ENCODE measurements at regions not wholly inside any gene's neighbourhood (a gene's known extent, or its start where the extent isn't known, plus 50 kb on each side); places are given as distances from the start of the nearest gene placed in this dataset.
"Not testable (repeated sequence)": the region's sequence is repeated elsewhere in the genome, so short reads cannot be mapped to it uniquely, and the experiment has no call there.

DNA sequence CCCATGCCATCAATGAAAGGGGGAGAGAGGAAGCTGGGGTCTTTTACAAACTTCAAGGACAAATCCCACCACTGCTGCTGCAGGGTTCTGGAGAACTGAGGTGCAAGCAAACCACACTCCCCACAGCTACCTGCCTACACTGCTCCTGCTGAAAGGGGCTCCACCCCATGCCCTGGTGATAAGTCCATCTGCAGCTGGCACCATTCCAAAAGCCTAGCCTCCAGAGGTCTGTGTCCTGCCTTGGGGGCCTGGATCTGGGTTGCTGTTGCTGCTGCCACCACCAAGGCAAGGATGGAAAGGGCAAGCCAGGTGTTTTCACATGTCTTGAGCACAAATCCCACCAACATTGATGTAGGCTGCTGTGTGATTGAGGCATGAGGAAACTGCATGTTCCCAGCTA lies 97.4 kb upstream of the UBE2E3 start:
- no peaks in the 10 kb centered on the region for H3K79me2 ChIP-seq (ENCODE audit: low read depth)
- H3K36me3 ChIP-seq (ENCODE audit: low read depth): no peaks in the 10 kb centered on the region
- peaks cover 9% of the 10 kb centered on the region; the same call in 1 of the 2 replicates for H3K9me3 ChIP-seq (ENCODE audit: insufficient read depth, low read depth)
- H3K4me1 ChIP-seq (replicated peaks; ENCODE audit: insufficient read depth): no peaks in the 10 kb centered on the region
- no peaks in the 10 kb centered on the region for H3F3A ChIP-seq (ENCODE audit: insufficient read depth, low read depth)
- H2AFZ ChIP-seq: no peak overlapping the region
- no peak overlapping the region for H3K4me2 ChIP-seq
- ChIA-PET POLR2A (ENCODE audit: unreplicated experiment) (no interaction called here), CTCF (no interaction called here)
- no TSS peak for BruUV-seq (replicated peaks)
- intact Hi-C loops (cut with micrococcal nuclease; ENCODE audit: unreplicated experiment): no loop called here
- H3K27ac ChIP-seq: no peak overlapping the region
- no peak for DNase-seq
- no peaks in the 10 kb centered on the region for H3K27me3 ChIP-seq (ENCODE audit: insufficient read depth, low read depth)
- no peak overlapping the region for H3K4me3 ChIP-seq
- no peaks in the 10 kb centered on the region for H4K20me1 ChIP-seq (ENCODE audit: insufficient read depth)
- no peaks in the 10 kb centered on the region for H3K9me2 ChIP-seq (ENCODE audit: insufficient read depth)
- TF ChIP-seq EZH2 (IDR thresholded peaks at IDR 0.05; ENCODE audit: low read depth): no peak
- TF ChIP-seq, protein P1, sequence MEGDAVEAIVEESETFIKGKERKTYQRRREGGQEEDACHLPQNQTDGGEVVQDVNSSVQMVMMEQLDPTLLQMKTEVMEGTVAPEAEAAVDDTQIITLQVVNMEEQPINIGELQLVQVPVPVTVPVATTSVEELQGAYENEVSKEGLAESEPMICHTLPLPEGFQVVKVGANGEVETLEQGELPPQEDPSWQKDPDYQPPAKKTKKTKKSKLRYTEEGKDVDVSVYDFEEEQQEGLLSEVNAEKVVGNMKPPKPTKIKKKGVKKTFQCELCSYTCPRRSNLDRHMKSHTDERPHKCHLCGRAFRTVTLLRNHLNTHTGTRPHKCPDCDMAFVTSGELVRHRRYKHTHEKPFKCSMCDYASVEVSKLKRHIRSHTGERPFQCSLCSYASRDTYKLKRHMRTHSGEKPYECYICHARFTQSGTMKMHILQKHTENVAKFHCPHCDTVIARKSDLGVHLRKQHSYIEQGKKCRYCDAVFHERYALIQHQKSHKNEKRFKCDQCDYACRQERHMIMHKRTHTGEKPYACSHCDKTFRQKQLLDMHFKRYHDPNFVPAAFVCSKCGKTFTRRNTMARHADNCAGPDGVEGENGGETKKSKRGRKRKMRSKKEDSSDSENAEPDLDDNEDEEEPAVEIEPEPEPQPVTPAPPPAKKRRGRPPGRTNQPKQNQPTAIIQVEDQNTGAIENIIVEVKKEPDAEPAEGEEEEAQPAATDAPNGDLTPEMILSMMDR (conservative IDR thresholded peaks at IDR 0.05): no peak

- no TSS peak for BruUV-seq (replicated peaks)
- ChIA-PET CTCF (no interaction called here), POLR2A (ENCODE audit: unreplicated experiment) (no interaction called here)
- Histone ChIP-seq H3K27me3 (ENCODE audit: insufficient read depth, low read depth) (no peaks in the 10 kb centered on the region), H3K79me2 (ENCODE audit: low read depth) (no peaks in the 10 kb centered on the region), H3K4me2 (no peak overlapping the region), H3K9me3 (ENCODE audit: insufficient read depth, low read depth) (no peaks in the 10 kb centered on the region), H3K4me1 (replicated peaks; ENCODE audit: insufficient read depth) (no peaks in the 10 kb centered on the region), H3K36me3 (ENCODE audit: low read depth) (no peaks in the 10 kb centered on the region), H3K4me3 (no peak overlapping the region), H3K9me2 (ENCODE audit: insufficient read depth) (no peaks in the 10 kb centered on the region), H3F3A (ENCODE audit: insufficient read depth, low read depth) (no peaks in the 10 kb centered on the region), H2AFZ (no peak overlapping the region), H3K27ac (no peak overlapping the region), H4K20me1 (ENCODE audit: insufficient read depth) (no peaks in the 10 kb centered on the region)
- DNase-seq: no peak
- no peak for TF ChIP-seq EZH2 (IDR thresholded peaks at IDR 0.05; ENCODE audit: low read depth)
- TF ChIP-seq, protein P1 (conservative IDR thresholded peaks at IDR 0.05): no peak
- intact Hi-C loops (cut with micrococcal nuclease; ENCODE audit: unreplicated experiment): loop anchor here (10.0 kb wide), 1 partner anchor 178 kb away; no protein-coding TSS in a partner anchor
Measured at GRCh38 chr2:180876506-180876905, 103.9 kb upstream of the UBE2E3 start.

GRCh38 chr2:180873219-180873618 lies 107.2 kb upstream of the UBE2E3 start:
- Histone ChIP-seq H3K4me3 (peak overlapping the region; percentile 42; the same call in 1 of the 2 replicates), H2AFZ (no peak overlapping the region), H4K20me1 (ENCODE audit: insufficient read depth) (no peaks in the 10 kb centered on the region), H3K36me3 (ENCODE audit: low read depth) (no peaks in the 10 kb centered on the region), H3K9me3 (ENCODE audit: insufficient read depth, low read depth) (no peaks in the 10 kb centered on the region), H3K4me1 (replicated peaks; ENCODE audit: insufficient read depth) (no peaks in the 10 kb centered on the region), H3K4me2 (peak overlapping the region; percentile 61), H3F3A (ENCODE audit: insufficient read depth, low read depth) (no peaks in the 10 kb centered on the region), H3K9me2 (ENCODE audit: insufficient read depth) (no peaks in the 10 kb centered on the region), H3K27ac (no peak overlapping the region), H3K79me2 (ENCODE audit: low read depth) (no peaks in the 10 kb centered on the region), H3K27me3 (ENCODE audit: insufficient read depth, low read depth) (no peaks in the 10 kb centered on the region)
- ChIA-PET POLR2A (ENCODE audit: unreplicated experiment) (no interaction called here), CTCF (no interaction called here)
- intact Hi-C loops (cut with micrococcal nuclease; ENCODE audit: unreplicated experiment): loop anchor here (10.0 kb wide), 1 partner anchor 182 kb away; no protein-coding TSS in a partner anchor
- DNase-seq: peak in 1 of 2 experiments; percentile 21
- BruUV-seq (replicated peaks): no TSS peak
- no peak for TF ChIP-seq EZH2 (IDR thresholded peaks at IDR 0.05; ENCODE audit: low read depth)
- TF ChIP-seq, protein P1 (conservative IDR thresholded peaks at IDR 0.05): no peak

DNA sequence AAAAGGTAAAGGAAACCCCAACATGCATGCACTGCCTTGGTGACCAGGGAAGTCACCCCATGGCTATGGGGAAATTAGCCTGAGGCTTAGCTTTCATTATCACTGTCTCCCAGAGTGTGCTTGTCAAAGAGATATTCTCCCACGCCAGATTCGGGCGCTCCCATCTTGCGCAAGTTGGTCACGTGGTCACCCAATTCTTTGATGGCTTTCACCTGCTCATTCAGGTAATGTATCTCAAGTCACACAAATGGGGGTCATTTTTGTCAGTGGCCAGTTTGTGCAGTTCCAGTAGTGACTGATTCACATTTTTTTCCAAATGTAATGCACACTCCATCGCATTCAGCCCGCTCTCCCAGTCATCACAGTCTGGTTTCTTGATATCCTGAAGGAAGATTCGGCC lies 107.6 kb upstream of the UBE2E3 start:
- Histone ChIP-seq H3K4me2 (peak overlapping the region; percentile 61), H3K4me3 (peak overlapping the region; percentile 42; the same call in 1 of the 2 replicates)
- POLR2A ChIA-PET (ENCODE audit: unreplicated experiment); H3K27ac ChIP-seq; H3K36me3 ChIP-seq (ENCODE audit: low read depth); H3K27me3 ChIP-seq (ENCODE audit: insufficient read depth, low read depth); H3K9me2 ChIP-seq (ENCODE audit: insufficient read depth); H3K4me1 ChIP-seq (replicated peaks; ENCODE audit: insufficient read depth); H2AFZ ChIP-seq; H3F3A ChIP-seq (ENCODE audit: insufficient read depth, low read depth); DNase-seq; H3K79me2 ChIP-seq (ENCODE audit: low read depth); H3K9me3 ChIP-seq (ENCODE audit: insufficient read depth, low read depth); H4K20me1 ChIP-seq (ENCODE audit: insufficient read depth); CTCF ChIA-PET; BruUV-seq (replicated peaks): not testable (repeated sequence)
- intact Hi-C loops (cut with micrococcal nuclease; ENCODE audit: unreplicated experiment): loop anchor here (10.0 kb wide), 1 partner anchor 182 kb away; no protein-coding TSS in a partner anchor
